K562 (cell line): ENCODE measurements at regions not wholly inside any gene's neighbourhood (a gene's known extent, or its start where the extent isn't known, plus 50 kb on each side); places are given as distances from the start of the nearest gene placed in this dataset.

ENCODE experiments used
- ATAC-seq: fragments of 200-7000 bp; cut with Tn5 transposase; 3 replicates; pipeline ENCODE4 v1.9.1; 2020; ENCODE audit warnings: moderate library complexity
- BruUV-seq: library from RNA; stranded (reverse); fragments of 400-500 nt; replicated peaks from 2 replicates; lab custom pipeline; 2021; lab: Mats Ljungman, UMichigan
- CTCF ChIA-PET: fragments of 300-600 bp; formaldehyde crosslinking; extraction: SDS; loops from one replicate; lab custom pipeline; 2021; ENCODE audit warnings: low intra/inter-chr PET ratio; lab: Yijun Ruan, JAX
- POLR2A ChIA-PET: fragments of 300-600, 350-650 bp; sonication (Branson Sonifier 250); formaldehyde crosslinking; extraction: SDS; loops from one replicate; lab custom pipeline; 2021; ENCODE audit warnings: antibody characterized with exemption, inconsistent platforms; lab: Yijun Ruan, JAX
- DNase-seq, 4 experiments: peaks; one replicate each; pipeline versions ENCODE4 v3.0.0 to v3.0.0-alpha.2; 2011 to 2018; ENCODE audit warnings: low spot score in 3 of 4, mixed read lengths in 3 of 4; ENCODE audit errors: extremely low read depth in 1 of 4
- FAIRE-seq: peaks from 2 replicates; lab custom pipeline; 2011; peaks lifted over from hg19 to GRCh38; lab: Jason Lieb, UNC
- H2AFZ ChIP-seq: 2 replicates; pipeline ENCODE4 v1.6.0; 2011; ENCODE audit warnings: low read depth, low read length, control low read depth, inconsistent platforms
- H3K27ac ChIP-seq: fragments of 200-600 bp; 3 replicates; pipeline ENCODE4 v1.8.0; 2011; ENCODE audit warnings: low read depth, mild to moderate bottlenecking, control low read depth, inconsistent platforms, low read length, moderate library complexity, mixed read lengths; ENCODE audit errors: extremely low read depth
- H3K27me3 ChIP-seq, 2 experiments: fragments of 300-600 bp in 1 of 2; 2 replicates in 1 of 2; 3 replicates in 1 of 2; pipeline versions ENCODE4 v1.6.0 to v1.8.0; 2011; ENCODE audit warnings: inconsistent platforms in 2 of 2, low read length in 2 of 2, mild to moderate bottlenecking in 1 of 2, mixed read lengths in 1 of 2, moderate library complexity in 1 of 2; ENCODE audit not compliant: control insufficient read depth in 2 of 2, insufficient read depth in 2 of 2
- H3K36me3 ChIP-seq: fragments of 300-600 bp; 3 replicates; pipeline ENCODE4 v1.8.0; 2011; ENCODE audit warnings: mild to moderate bottlenecking, low read length, inconsistent platforms; ENCODE audit not compliant: control insufficient read depth, insufficient read depth
- H3K4me1 ChIP-seq, 2 experiments: fragments of 200-600 bp in 1 of 2; replicated peaks in 1 of 2; 2 replicates in 1 of 2; 3 replicates in 1 of 2; pipeline versions ENCODE4 v1.5.1 to v1.8.0; 2011; ENCODE audit warnings: inconsistent platforms in 2 of 2, low read length in 2 of 2, mild to moderate bottlenecking in 1 of 2, mixed read lengths in 1 of 2, moderate library complexity in 1 of 2; ENCODE audit not compliant: control insufficient read depth in 2 of 2, insufficient read depth in 2 of 2
- H3K4me2 ChIP-seq: 2 replicates; pipeline ENCODE4 v1.6.1; 2011; ENCODE audit warnings: low read length, control low read depth, inconsistent platforms, mixed read lengths; ENCODE audit not compliant: insufficient read depth
- H3K4me3 ChIP-seq: fragments of 200-600 bp; sonication (generic), shearing (Covaris generic); 2 replicates; pipeline ENCODE4 v1.5.1; 2016; ENCODE audit warnings: control low read depth, inconsistent platforms
- H3K79me2 ChIP-seq: fragments of 200-600 bp; 3 replicates; pipeline ENCODE4 v1.8.0; 2011; ENCODE audit warnings: low read length, inconsistent platforms; ENCODE audit not compliant: control insufficient read depth, insufficient read depth
- H3K9ac ChIP-seq, 2 experiments: 2 replicates each; pipeline versions ENCODE4 v1.6.0 to v1.6.1; 2011; ENCODE audit warnings: low read depth in 2 of 2, low read length in 2 of 2, control low read depth in 1 of 2, inconsistent platforms in 1 of 2, mild to moderate bottlenecking in 1 of 2, mixed read lengths in 1 of 2; ENCODE audit not compliant: insufficient read depth in 1 of 2
- H3K9me1 ChIP-seq: one replicate; pipeline ENCODE4 v1.6.0; 2011; ENCODE audit warnings: inconsistent platforms, mild to moderate bottlenecking, low read length, moderate library complexity; ENCODE audit not compliant: control insufficient read depth, insufficient read depth
- H3K9me3 ChIP-seq: replicated peaks from 2 replicates; pipeline ENCODE4 v1.5.1; 2011; ENCODE audit warnings: low read depth, low read length, inconsistent platforms; ENCODE audit not compliant: control insufficient read depth, insufficient read depth
- H4K20me1 ChIP-seq: replicated peaks from 2 replicates; pipeline ENCODE4 v1.6.1; 2011; ENCODE audit warnings: low read length, inconsistent platforms, mixed read lengths; ENCODE audit not compliant: control insufficient read depth, insufficient read depth
- AFF4 ChIP-seq: sonication (generic); formaldehyde crosslinking; IDR thresholded peaks from 2 replicates; pipeline ENCODE4 v1.8.0; 2023; ENCODE audit warnings: mild to moderate bottlenecking, missing genetic modification reagents
- BCL6 ChIP-seq: fragments of 250-450 bp; sonication (Bioruptor Pico); IDR thresholded peaks from 2 replicates; pipeline ENCODE4 v1.4.0; 2020
- CREB3 ChIP-seq: fragments of 450-650 bp; conservative IDR thresholded peaks from 2 replicates; pipeline ENCODE4 v1.6.1; 2016; ENCODE audit warnings: missing genetic modification characterization, low read depth, mild to moderate bottlenecking, missing compliant biosample characterization, moderate library complexity
- E4F1 ChIP-seq: fragments of 250-450 bp; sonication (Bioruptor Pico); IDR thresholded peaks from 2 replicates; pipeline ENCODE4 v1.5.0; 2021; ENCODE audit warnings: mild to moderate bottlenecking, borderline replicate concordance
- NKRF ChIP-seq: fragments of 450-650 bp; IDR thresholded peaks from 2 replicates; pipeline ENCODE4 v1.6.1; 2016; ENCODE audit warnings: borderline replicate concordance
- SP1 ChIP-seq: sonication (generic); formaldehyde crosslinking; IDR thresholded peaks from 2 replicates; pipeline ENCODE4 v1.8.1; 2022; ENCODE audit warnings: mild to moderate bottlenecking, missing genetic modification reagents
- STAT5B ChIP-seq: fragments of 250-450 bp; sonication (Bioruptor Pico); IDR thresholded peaks from 2 replicates; pipeline ENCODE4 v1.8.0; 2021; ENCODE audit warnings: mild to moderate bottlenecking, inconsistent platforms
- TFAM ChIP-seq: fragments of 250-450 bp; sonication (Bioruptor Pico); conservative IDR thresholded peaks from 2 replicates; pipeline ENCODE4 v1.5.0; 2021; ENCODE audit warnings: mild to moderate bottlenecking, moderate library complexity
- ZBTB7A ChIP-seq: IDR thresholded peaks from 2 replicates; pipeline ENCODE4 v1.6.1; 2011; ENCODE audit warnings: low read depth, mild to moderate bottlenecking, low read length, moderate library complexity, borderline replicate concordance; ENCODE audit not compliant: control insufficient read depth
- ZFPM2 ChIP-seq: fragments of 250-450 bp; sonication (Bioruptor Pico); IDR thresholded peaks from 2 replicates; pipeline ENCODE4 v1.5.1; 2022; ENCODE audit warnings: mild to moderate bottlenecking
- ZNF324 ChIP-seq: fragments of 250-450 bp; sonication (Bioruptor Pico); IDR thresholded peaks from 2 replicates; pipeline ENCODE4 v1.4.0; 2020; ENCODE audit warnings: mild to moderate bottlenecking
- WGBS: fragments of 100-300 bp; shearing (Covaris generic); methylation state at CpG from one replicate; pipeline ENCODE4 v1.1.6; 2016; ENCODE audit warnings: low coverage, mixed read lengths; ENCODE audit not compliant: insufficient coverage; ENCODE audit errors: missing lambda C conversion rate; 5-methylcytosine and 5-hydroxymethylcytosine counted together
- in situ Hi-C: fragments of 300-500 bp; cut with MboI; formaldehyde crosslinking; loops from 4 replicates; pipeline ENCODE4 v1.15.0; 2018; ENCODE audit warnings: inconsistent platforms, mixed read lengths
- intact Hi-C: fragments of 100-400 bp; cut with micrococcal nuclease; formaldehyde crosslinking; loops from 2 replicates; pipeline ENCODE4 v1.14.2; 2022

- Histone ChIP-seq H3K4me1 (no peaks in the 10 kb centered on the region), H3K4me3 (no peak overlapping the region), H3K79me2 (no peaks in the 10 kb centered on the region), H3K4me2 (no peak overlapping the region), H3K36me3 (no peaks in the 10 kb centered on the region), H3K9ac (no peak overlapping the region), H3K9me1 (no peaks in the 10 kb centered on the region), H3K27ac (no peak overlapping the region), H2AFZ (no peak overlapping the region), H3K27me3 (no peaks in the 10 kb centered on the region), H3K9me3 (peaks cover 2% of the 10 kb centered on the region; the same call in 1 of the 2 replicates), H4K20me1 (no peaks in the 10 kb centered on the region)
- ChIA-PET POLR2A (no interaction called here), CTCF (no interaction called here)
- no TSS peak for BruUV-seq
- FAIRE-seq = no peak
- intact Hi-C loops = no loop called here
- in situ Hi-C loops = no loop called here
- DNase-seq = no peak
- WGBS = under 1% methylated on average over 6 of the region's 6 CpGs
- no peak for ATAC-seq
- TF ChIP-seq ZNF324 (CRISPR knock-in tag) (no peak), STAT5B (no peak), ZBTB7A (no peak), SP1 (CRISPR knock-in tag) (no peak), AFF4 (CRISPR knock-in tag) (no peak), TFAM (CRISPR knock-in tag) (no peak), NKRF (no peak), E4F1 (CRISPR knock-in tag) (no peak), BCL6 (CRISPR knock-in tag) (no peak), CREB3 (no peak), ZFPM2 (no peak)
Observed at GRCh38 chr5:4356201-4356600, 760.6 kb downstream of the IRX1 start.
